H1 (cell line): ENCODE measurements at regions not wholly inside any gene's neighbourhood (a gene's known extent, or its start where the extent isn't known, plus 50 kb on each side); places are given as distances from the start of the nearest gene placed in this dataset.

Experiments
- CTCF ChIA-PET: fragments of 300-600 bp; sonication (Branson Sonifier 250); formaldehyde crosslinking; loops from one replicate; lab custom pipeline; 2021; ENCODE audit not compliant: partially characterized antibody; lab: Charles Lee
- POLR2A ChIA-PET: fragments of 300-600 bp; sonication (Branson Sonifier 250); formaldehyde crosslinking; loops from one replicate; lab custom pipeline; 2021; ENCODE audit warnings: inconsistent platforms; ENCODE audit not compliant: partially characterized antibody; lab: Charles Lee
- DNase-seq, 2 experiments: peaks; one replicate each; pipeline versions ENCODE4 v3.0.0 to v3.0.0-alpha.2; 2010 to 2022; ENCODE audit warnings: low spot score in 2 of 2, low read depth in 1 of 2, mixed read lengths in 1 of 2
- FAIRE-seq: peaks from 2 replicates; lab custom pipeline; 2011; peaks lifted over from hg19 to GRCh38; lab: Jason Lieb, UNC
- H2AFZ ChIP-seq: 2 replicates; pipeline ENCODE4 v1.8.1; 2012; ENCODE audit warnings: low read length, inconsistent platforms
- H2AK5ac ChIP-seq: 2 replicates; pipeline ENCODE4 v1.6.1; 2013; ENCODE audit warnings: low read depth, low read length
- H2BK120ac ChIP-seq: replicated peaks from 2 replicates; pipeline ENCODE3; 2013; ENCODE audit warnings: low read depth, low read length, inconsistent platforms
- H2BK12ac ChIP-seq: 2 replicates; pipeline ENCODE4 v1.6.1; 2013; ENCODE audit warnings: low read depth, low read length
- H2BK15ac ChIP-seq: 2 replicates; pipeline ENCODE4 v1.6.1; 2013; ENCODE audit warnings: low read length
- H2BK20ac ChIP-seq: 2 replicates; pipeline ENCODE4 v1.6.1; 2013; ENCODE audit warnings: low read length
- H2BK5ac ChIP-seq: 2 replicates; pipeline ENCODE4 v1.6.1; 2013; ENCODE audit warnings: low read depth, low read length
- H3K14ac ChIP-seq: 2 replicates; pipeline ENCODE4 v1.6.1; 2013; ENCODE audit warnings: inconsistent platforms; ENCODE audit not compliant: insufficient read length
- H3K18ac ChIP-seq: 2 replicates; pipeline ENCODE4 v1.6.1; 2013; ENCODE audit warnings: low read length; ENCODE audit errors: extremely low read depth
- H3K23ac ChIP-seq: 2 replicates; pipeline ENCODE4 v1.6.1; 2013; ENCODE audit warnings: inconsistent platforms; ENCODE audit not compliant: insufficient read length
- H3K23me2 ChIP-seq: 2 replicates; pipeline ENCODE4 v1.6.1; 2013; ENCODE audit warnings: low read depth, low read length
- H3K27ac ChIP-seq: 2 replicates; pipeline ENCODE4 v1.6.1; 2011; ENCODE audit warnings: low read depth, low read length, inconsistent platforms
- H3K27me3 ChIP-seq, 4 experiments: replicated peaks in 1 of 4; 1 replicate in 1 of 4; 2 replicates in 3 of 4; pipeline versions ENCODE4 v1.6.1 to v1.8.1; 2011 to 2013; ENCODE audit warnings: low read length in 3 of 4, mild to moderate bottlenecking in 3 of 4, inconsistent platforms in 2 of 4, mixed read lengths in 2 of 4, moderate library complexity in 1 of 4; ENCODE audit not compliant: control insufficient read depth in 3 of 4, insufficient read depth in 3 of 4; ENCODE audit errors: extremely low read depth in 1 of 4
- H3K36me3 ChIP-seq, 4 experiments: 2 replicates each; pipeline versions ENCODE4 v1.6.1 to v1.8.1; 2011 to 2013; ENCODE audit warnings: mild to moderate bottlenecking in 4 of 4, low read length in 3 of 4, moderate library complexity in 2 of 4, control low read depth in 1 of 4, inconsistent platforms in 1 of 4; ENCODE audit not compliant: insufficient read depth in 4 of 4, control insufficient read depth in 2 of 4
- H3K4ac ChIP-seq: replicated peaks from 2 replicates; pipeline ENCODE3; 2013; ENCODE audit warnings: low read length, low read depth, mixed read lengths, inconsistent platforms; ENCODE audit not compliant: insufficient read length
- H3K4me1 ChIP-seq, 4 experiments: replicated peaks in 1 of 4; 1 replicate in 1 of 4; 2 replicates in 3 of 4; pipeline versions ENCODE4 v1.6.1 to v1.8.1; 2011 to 2013; ENCODE audit warnings: low read length in 3 of 4, inconsistent platforms in 2 of 4, mixed read lengths in 1 of 4; ENCODE audit not compliant: insufficient read depth in 4 of 4, control insufficient read depth in 3 of 4
- H3K4me2 ChIP-seq, 2 experiments: 2 replicates each; pipeline versions ENCODE4 v1.6.1 to v1.8.1; 2011 to 2013; ENCODE audit warnings: low read depth in 2 of 2, low read length in 2 of 2, control low read depth in 1 of 2, inconsistent platforms in 1 of 2, mild to moderate bottlenecking in 1 of 2; ENCODE audit not compliant: insufficient read depth in 1 of 2
- H3K4me3 ChIP-seq, 4 experiments: fragments of 200-600, 300-600 bp in 1 of 4; sonication (generic), shearing (Covaris generic), sonication (Bioruptor Twin) in 1 of 4; 2 replicates each; pipeline versions ENCODE4 v1.5.1 to v1.8.1; 2011 to 2016; ENCODE audit warnings: low read length in 4 of 4, low read depth in 3 of 4, control low read depth in 2 of 4, inconsistent platforms in 2 of 4, mild to moderate bottlenecking in 2 of 4, mixed read lengths in 1 of 4, moderate library complexity in 1 of 4; ENCODE audit not compliant: insufficient read depth in 2 of 4; ENCODE audit errors: extremely low read depth in 1 of 4
- H3K56ac ChIP-seq: replicated peaks from 2 replicates; pipeline ENCODE3; 2013; ENCODE audit warnings: low read depth, mild to moderate bottlenecking, mixed read lengths, low read length, inconsistent platforms; ENCODE audit not compliant: insufficient read length
- H3K79me1 ChIP-seq: 2 replicates; pipeline ENCODE4 v1.6.1; 2013; ENCODE audit warnings: low read depth, low read length, control low read depth
- H3K79me2 ChIP-seq, 2 experiments: 2 replicates each; pipeline versions ENCODE4 v1.6.1 to v1.8.1; 2012 to 2013; ENCODE audit warnings: low read length in 2 of 2, mild to moderate bottlenecking in 2 of 2, inconsistent platforms in 1 of 2; ENCODE audit not compliant: insufficient read depth in 2 of 2, control insufficient read depth in 1 of 2
- H3K9ac ChIP-seq, 4 experiments: replicated peaks in 1 of 4; 1 replicate in 1 of 4; 2 replicates in 3 of 4; pipeline versions ENCODE4 v1.6.1 to v1.8.1; 2011 to 2013; ENCODE audit warnings: low read depth in 3 of 4, low read length in 3 of 4, control low read depth in 2 of 4, mild to moderate bottlenecking in 2 of 4, moderate library complexity in 2 of 4, inconsistent platforms in 1 of 4; ENCODE audit errors: extremely low read depth in 1 of 4
- H3K9me3 ChIP-seq, 2 experiments: 2 replicates each; pipeline versions ENCODE4 v1.6.1 to v1.8.1; 2012 to 2013; ENCODE audit warnings: mild to moderate bottlenecking in 2 of 2, moderate library complexity in 2 of 2, control low read depth in 1 of 2, inconsistent platforms in 1 of 2, low read depth in 1 of 2, low read length in 1 of 2, mixed read lengths in 1 of 2; ENCODE audit not compliant: insufficient read depth in 2 of 2
- H4K20me1 ChIP-seq, 2 experiments: replicated peaks in 1 of 2; 2 replicates each; pipeline versions ENCODE3 to v1.8.1; 2011 to 2013; ENCODE audit warnings: inconsistent platforms in 2 of 2, low read length in 2 of 2, mild to moderate bottlenecking in 1 of 2; ENCODE audit not compliant: insufficient read depth in 2 of 2, control insufficient read depth in 1 of 2
- H4K5ac ChIP-seq: 2 replicates; pipeline ENCODE4 v1.6.1; 2013; ENCODE audit warnings: low read length, low read depth, mixed read lengths, inconsistent platforms; ENCODE audit not compliant: insufficient read length
- H4K8ac ChIP-seq: 2 replicates; pipeline ENCODE4 v1.8.0; 2013; ENCODE audit warnings: mild to moderate bottlenecking, moderate library complexity, low read length, inconsistent platforms; ENCODE audit not compliant: insufficient read depth; ENCODE audit errors: extremely low read depth
- H4K91ac ChIP-seq: replicated peaks from 2 replicates; pipeline ENCODE3; 2013; ENCODE audit warnings: low read length, mixed read lengths, inconsistent platforms; ENCODE audit not compliant: insufficient read length
- CHD2 ChIP-seq: IDR thresholded peaks from 2 replicates; pipeline ENCODE4 v1.6.1; 2012; ENCODE audit warnings: low read length, improper control_type of control experiment
- EP300 ChIP-seq, 2 experiments: IDR thresholded peaks; 1 replicate in 1 of 2; 2 replicates in 1 of 2; pipeline ENCODE4 v1.6.1; 2011 to 2012; ENCODE audit warnings: low read depth in 2 of 2, low read length in 2 of 2, mild to moderate bottlenecking in 2 of 2, borderline replicate concordance in 1 of 2, inconsistent platforms in 1 of 2, moderate library complexity in 1 of 2
- WGBS, 2 experiments: shearing (Covaris generic) in 1 of 2; methylation state at CpG; one replicate each; pipeline versions ENCODE4 v1.1.6 to v1.1.7; 2013 to 2015; ENCODE audit warnings: low lambda C conversion rate in 2 of 2, mixed read lengths in 2 of 2, inconsistent platforms in 1 of 2, low coverage in 1 of 2, missing lambda C conversion rate in 1 of 2; ENCODE audit not compliant: insufficient replicate concordance in 2 of 2, insufficient coverage in 1 of 2, insufficient read length in 1 of 2; ENCODE audit errors: extremely low coverage in 1 of 2, missing lambda C conversion rate in 1 of 2; 5-methylcytosine and 5-hydroxymethylcytosine counted together

DNA sequence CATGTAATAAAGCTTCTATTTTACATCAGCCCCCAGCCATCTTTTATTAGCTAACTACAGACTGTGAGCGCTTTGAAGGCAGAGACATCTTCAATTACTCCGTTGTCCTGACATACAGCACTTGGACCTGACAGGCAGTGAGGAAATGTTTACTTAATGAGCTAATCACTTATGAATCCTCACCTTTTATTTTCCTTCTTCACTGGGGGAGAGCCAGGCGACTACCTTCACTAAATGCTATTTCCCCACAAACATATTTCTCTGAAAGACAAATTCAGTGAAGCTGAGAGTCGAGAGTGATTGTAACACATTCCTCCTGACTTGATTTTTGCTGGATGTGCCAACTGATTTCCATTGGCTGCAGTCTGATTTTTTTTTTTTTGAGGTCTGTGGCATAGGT, 192.1 kb upstream of the CLINT1 start:
- Histone ChIP-seq H3K18ac (no peak overlapping the region), H2BK15ac (no peak overlapping the region), H3K36me3 (no peaks in the 10 kb centered on the region), H2BK20ac (no peak overlapping the region), H3K27ac (no peak overlapping the region), H3K4ac (no peak overlapping the region), H3K23me2 (no peaks in the 10 kb centered on the region), H4K20me1 (no peaks in the 10 kb centered on the region), H2BK120ac (no peak overlapping the region), H3K14ac (no peak overlapping the region), H4K91ac (no peak overlapping the region), H2AK5ac (no peak overlapping the region), H3K79me1 (no peaks in the 10 kb centered on the region), H3K4me1 (no peaks in the 10 kb centered on the region), H3K9me3 (no peaks in the 10 kb centered on the region), H2BK5ac (no peak overlapping the region), H3K27me3 (no peaks in the 10 kb centered on the region), H3K79me2 (no peaks in the 10 kb centered on the region), H3K4me2 (no peak overlapping the region), H3K4me3 (no peak overlapping the region), H4K8ac (no peak overlapping the region), H3K56ac (no peak overlapping the region), H2AFZ (no peak overlapping the region), H4K5ac (no peak overlapping the region), H2BK12ac (no peak overlapping the region), H3K23ac (no peak overlapping the region), H3K9ac (no peak overlapping the region)
- TF ChIP-seq EP300 (IDR thresholded peaks at IDR 0.05; ENCODE audit: borderline replicate concordance in 1 of 2, low read depth in 2 of 2, low read length in 2 of 2) (no peak), CHD2 (no peak)
- FAIRE-seq (no peak), DNase-seq (no peak)
- POLR2A ChIA-PET, result no interaction called here
- CTCF ChIA-PET, result interaction anchor here (0.6 to 2.9 kb wide), 4 partner anchors 10 to 1496 kb away, joined by 3 to 11 read pairs (median 3); no protein-coding TSS in a partner anchor
- 95% methylated on average over 4 of the region's 4 CpGs; no CpG with 5 or more reads in 1 of the 2 experiments for WGBS, 2 experiments
